ENCODE measurements at regions not wholly inside any gene's neighbourhood (a gene's known extent, or its start where the extent isn't known, plus 50 kb on each side); places are given as distances from the start of the nearest gene placed in this dataset.
A peak's percentile ranks its signal among the peaks of the same experiment; 100 is the strongest.

DNA sequence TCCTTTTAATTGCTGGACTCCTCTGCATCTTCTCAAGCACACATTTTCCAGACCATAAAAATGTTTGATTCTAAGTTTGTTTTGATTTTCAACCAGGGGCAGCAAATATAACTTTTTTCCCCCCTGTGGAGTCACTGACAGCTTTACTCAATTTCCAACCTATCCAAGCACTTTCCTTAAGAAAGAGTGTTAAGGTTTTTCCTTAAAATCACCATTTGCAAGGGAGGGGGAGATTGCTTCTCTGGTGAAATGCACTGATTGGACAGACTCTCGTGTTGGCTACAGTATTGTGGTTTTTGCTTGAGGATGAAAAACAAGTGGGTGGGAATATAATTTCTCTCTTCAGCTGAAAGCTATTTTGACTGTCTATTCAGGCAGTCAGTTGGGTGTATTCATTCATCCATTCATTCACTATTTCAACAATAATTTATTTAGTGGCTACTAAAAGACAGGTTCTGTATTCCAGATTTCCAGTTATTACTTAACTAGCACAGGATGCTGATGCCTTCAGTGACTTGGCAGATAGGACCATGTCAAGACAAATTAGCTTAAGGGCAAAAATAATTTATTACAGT is 146.3 kb downstream of the BAMBI start:
- no peaks in the 10 kb centered on the region for H3K36me3 ChIP-seq
- TF ChIP-seq, protein P1, sequence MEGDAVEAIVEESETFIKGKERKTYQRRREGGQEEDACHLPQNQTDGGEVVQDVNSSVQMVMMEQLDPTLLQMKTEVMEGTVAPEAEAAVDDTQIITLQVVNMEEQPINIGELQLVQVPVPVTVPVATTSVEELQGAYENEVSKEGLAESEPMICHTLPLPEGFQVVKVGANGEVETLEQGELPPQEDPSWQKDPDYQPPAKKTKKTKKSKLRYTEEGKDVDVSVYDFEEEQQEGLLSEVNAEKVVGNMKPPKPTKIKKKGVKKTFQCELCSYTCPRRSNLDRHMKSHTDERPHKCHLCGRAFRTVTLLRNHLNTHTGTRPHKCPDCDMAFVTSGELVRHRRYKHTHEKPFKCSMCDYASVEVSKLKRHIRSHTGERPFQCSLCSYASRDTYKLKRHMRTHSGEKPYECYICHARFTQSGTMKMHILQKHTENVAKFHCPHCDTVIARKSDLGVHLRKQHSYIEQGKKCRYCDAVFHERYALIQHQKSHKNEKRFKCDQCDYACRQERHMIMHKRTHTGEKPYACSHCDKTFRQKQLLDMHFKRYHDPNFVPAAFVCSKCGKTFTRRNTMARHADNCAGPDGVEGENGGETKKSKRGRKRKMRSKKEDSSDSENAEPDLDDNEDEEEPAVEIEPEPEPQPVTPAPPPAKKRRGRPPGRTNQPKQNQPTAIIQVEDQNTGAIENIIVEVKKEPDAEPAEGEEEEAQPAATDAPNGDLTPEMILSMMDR (IDR thresholded peaks at IDR 0.05; ENCODE audit: low read depth, low read length), result no peak
- no peaks in the 10 kb centered on the region for H3K27me3 ChIP-seq
- no peaks in the 10 kb centered on the region for H3K9me3 ChIP-seq
- H3K4me1 ChIP-seq, result peaks cover 4% of the 10 kb centered on the region; the same call in 1 of the 2 replicates
- H3K4me3 ChIP-seq (ENCODE audit: low read depth, low read length), result no peak overlapping the region
- no peak for DNase-seq

DNA sequence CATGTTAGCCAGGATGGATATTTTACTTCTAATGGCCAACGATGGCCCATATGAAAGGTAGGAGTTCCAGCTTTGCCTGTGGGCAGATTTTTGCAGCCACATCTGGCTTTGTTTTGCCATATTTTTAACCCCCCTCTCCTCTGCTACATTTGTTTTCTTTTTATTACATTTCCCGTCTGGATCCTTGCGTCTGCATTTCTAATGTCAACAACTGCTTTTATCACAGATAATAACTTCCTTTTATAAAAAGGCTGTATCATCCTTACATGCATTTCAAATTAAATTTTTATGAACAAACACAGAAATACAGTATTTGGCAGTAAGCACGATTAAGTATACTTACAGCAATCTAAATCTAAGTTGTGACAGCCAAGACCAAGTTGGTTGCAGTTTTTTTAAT is 156.0 kb downstream of the BAMBI start:
- DNase-seq, result no peak
- H3K9me3 ChIP-seq, result no peaks in the 10 kb centered on the region
- TF ChIP-seq, protein P1 (IDR thresholded peaks at IDR 0.05; ENCODE audit: low read depth, low read length), result no peak
- no peak overlapping the region for H3K4me3 ChIP-seq (ENCODE audit: low read depth, low read length)
- no peaks in the 10 kb centered on the region; the same call in 1 of the 2 replicates for H3K4me1 ChIP-seq
- no peaks in the 10 kb centered on the region for H3K36me3 ChIP-seq
- no peaks in the 10 kb centered on the region for H3K27me3 ChIP-seq

DNA sequence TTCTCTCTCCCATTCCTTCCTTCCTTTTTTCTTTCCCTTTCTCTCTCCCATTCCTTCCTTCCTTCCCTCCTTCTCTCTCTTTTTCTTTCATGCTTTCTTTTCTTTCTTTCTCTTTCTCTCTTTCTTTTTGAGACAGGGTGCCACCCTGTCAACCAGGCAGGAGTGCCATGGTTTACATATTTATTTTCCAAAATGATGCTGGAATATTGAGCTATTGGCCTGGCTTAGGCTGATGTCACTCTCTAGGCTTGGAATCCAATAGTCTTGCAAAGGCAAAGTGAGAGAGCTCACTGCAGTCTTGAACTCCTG is 159.1 kb downstream of the BAMBI start:
- no peaks in the 10 kb centered on the region for H3K27me3 ChIP-seq
- H3K36me3 ChIP-seq, result no peaks in the 10 kb centered on the region
- peaks cover 3% of the 10 kb centered on the region; the same call in 1 of the 2 replicates for H3K4me1 ChIP-seq
- H3K9me3 ChIP-seq, result no peaks in the 10 kb centered on the region
- H3K4me3 ChIP-seq (ENCODE audit: low read depth, low read length), result no peak overlapping the region
- TF ChIP-seq, protein P1 (IDR thresholded peaks at IDR 0.05; ENCODE audit: low read depth, low read length), result no peak
- no peak for DNase-seq

DNA sequence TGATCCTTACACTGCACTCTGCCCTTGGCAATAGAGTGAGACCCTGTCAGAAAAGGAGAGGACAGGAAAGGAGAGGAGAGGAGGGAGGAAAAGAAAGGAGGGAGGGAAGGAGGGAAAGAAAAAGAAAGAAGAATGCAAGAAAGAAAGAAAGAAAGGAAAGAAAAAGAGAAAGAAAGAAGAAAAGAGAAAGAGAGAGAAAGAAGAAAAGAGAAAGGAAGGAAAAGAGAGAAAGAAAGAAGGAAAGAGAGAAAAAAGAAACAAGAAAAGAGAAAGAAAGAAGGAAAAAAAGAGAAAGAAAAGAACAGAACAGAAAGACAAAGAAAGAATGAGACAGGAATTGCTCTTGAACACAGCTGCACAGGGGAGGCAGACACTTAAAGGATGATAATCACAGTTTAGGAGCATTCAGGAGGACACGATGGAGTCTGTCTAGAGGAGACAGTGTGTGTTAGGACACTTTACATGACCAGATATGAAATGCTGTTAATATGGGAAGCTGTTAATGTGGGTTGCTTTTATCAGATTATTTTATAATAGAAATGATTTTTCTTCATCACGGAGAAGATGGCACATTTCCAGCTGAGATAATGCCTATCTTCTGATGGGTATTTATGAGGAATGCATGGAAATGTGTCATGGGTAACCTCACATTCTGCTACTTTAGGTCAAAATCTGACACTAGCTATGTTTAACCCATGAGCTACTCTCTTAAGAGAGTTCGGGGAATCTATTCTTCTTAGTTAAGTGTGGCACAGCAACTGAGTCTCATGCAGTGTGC is 160.5 kb downstream of the BAMBI start:
- H3K27me3 ChIP-seq, result no peaks in the 10 kb centered on the region
- TF ChIP-seq, protein P1 (IDR thresholded peaks at IDR 0.05; ENCODE audit: low read depth, low read length), result no peak
- no peak for DNase-seq
- no peaks in the 10 kb centered on the region for H3K9me3 ChIP-seq
- H3K4me1 ChIP-seq, result peaks cover 6% of the 10 kb centered on the region; the same call in 1 of the 2 replicates
- H3K4me3 ChIP-seq (ENCODE audit: low read depth, low read length), result no peak overlapping the region
- H3K36me3 ChIP-seq, result no peaks in the 10 kb centered on the region

DNA sequence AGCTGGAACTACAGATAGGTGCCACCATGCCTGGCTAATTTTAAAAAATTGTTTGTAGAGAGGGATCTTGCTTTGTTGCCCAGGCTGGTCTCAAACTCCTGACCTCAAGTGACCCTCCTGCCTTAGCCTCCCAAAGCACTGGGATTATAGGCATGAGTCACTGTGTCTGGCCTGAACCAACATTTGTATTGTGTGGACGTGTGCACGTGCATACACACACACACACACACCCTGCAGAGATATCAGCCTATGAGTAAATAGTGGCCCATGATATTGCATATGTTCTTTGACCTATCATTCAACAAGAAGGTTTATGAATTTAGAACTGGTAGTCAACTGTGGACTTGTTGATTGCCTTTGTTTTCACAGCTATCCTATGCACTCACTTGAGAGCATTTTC is 161.6 kb downstream of the BAMBI start:
- no peak overlapping the region for H3K4me3 ChIP-seq (ENCODE audit: low read depth, low read length)
- TF ChIP-seq, protein P1 (IDR thresholded peaks at IDR 0.05; ENCODE audit: low read depth, low read length), result no peak
- H3K36me3 ChIP-seq, result no peaks in the 10 kb centered on the region

DNA sequence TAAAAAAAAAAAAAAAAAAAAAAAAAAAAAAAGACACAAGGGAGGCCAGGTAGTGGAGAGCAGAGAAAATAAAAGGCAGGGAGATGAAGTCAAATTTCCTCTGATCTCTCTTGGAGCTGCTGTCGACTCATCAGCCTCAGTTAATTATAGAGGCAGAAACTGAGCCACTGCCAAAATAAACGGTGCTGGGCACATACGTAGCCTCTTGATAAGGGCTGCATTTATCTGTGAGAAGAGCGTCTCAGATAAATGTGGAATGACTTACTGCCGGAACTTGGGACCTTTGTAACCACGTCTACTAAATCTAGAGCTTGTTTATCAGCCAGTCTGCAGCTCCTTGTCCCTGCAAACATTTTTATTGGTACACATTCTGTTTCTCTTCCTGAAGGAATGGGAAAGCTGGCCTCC is 162.3 kb downstream of the BAMBI start:
- peak; percentile 22 for DNase-seq
- peaks cover 6% of the 10 kb centered on the region; the same call in 1 of the 2 replicates for H3K4me1 ChIP-seq
- H3K36me3 ChIP-seq, result no peaks in the 10 kb centered on the region
- no peaks in the 10 kb centered on the region for H3K9me3 ChIP-seq
- TF ChIP-seq, protein P1 (IDR thresholded peaks at IDR 0.05; ENCODE audit: low read depth, low read length), result no peak
- no peaks in the 10 kb centered on the region for H3K27me3 ChIP-seq
- H3K4me3 ChIP-seq (ENCODE audit: low read depth, low read length), result peak overlapping the region; percentile 4; the same call in 1 of the 2 replicates

More for the DNA sequence above, 161.6 kb downstream of the BAMBI start:
- no peak for DNase-seq
- Histone ChIP-seq H3K4me1 (peaks cover 6% of the 10 kb centered on the region; the same call in 1 of the 2 replicates), H3K9me3 (no peaks in the 10 kb centered on the region), H3K27me3 (no peaks in the 10 kb centered on the region)

Data from BE2C (cell line).